H9 (cell line): ENCODE measurements at regions not wholly inside any gene's neighbourhood (a gene's known extent, or its start where the extent isn't known, plus 50 kb on each side); places are given as distances from the start of the nearest gene placed in this dataset.

Experiments
- DNase-seq: peaks from one replicate; pipeline ENCODE4 v3.0.0-alpha.2; 2017
- H2AFZ ChIP-seq: one replicate; pipeline ENCODE4 v1.6.1; 2013; ENCODE audit warnings: mild to moderate bottlenecking, low read length, control low read depth, moderate library complexity
- H2AK5ac ChIP-seq: 2 replicates; pipeline ENCODE4 v1.6.1; 2013; ENCODE audit warnings: low read length, control low read depth, mixed read lengths; ENCODE audit not compliant: insufficient read length
- H2BK120ac ChIP-seq: one replicate; pipeline ENCODE4 v1.6.1; 2013; ENCODE audit warnings: low read depth, mild to moderate bottlenecking, low read length, control low read depth, inconsistent platforms; ENCODE audit not compliant: poor library complexity, severe bottlenecking
- H2BK12ac ChIP-seq: 2 replicates; pipeline ENCODE4 v1.6.1; 2013; ENCODE audit warnings: low read length, control low read depth, mixed read lengths, low read depth; ENCODE audit not compliant: insufficient read length
- H2BK15ac ChIP-seq: 2 replicates; pipeline ENCODE4 v1.6.1; 2013; ENCODE audit warnings: low read depth, low read length, control low read depth
- H2BK20ac ChIP-seq: one replicate; pipeline ENCODE4 v1.6.1; 2013; ENCODE audit warnings: low read depth, mild to moderate bottlenecking, low read length, control low read depth, inconsistent platforms; ENCODE audit not compliant: poor library complexity, severe bottlenecking
- H2BK5ac ChIP-seq: 2 replicates; pipeline ENCODE4 v1.6.1; 2013; ENCODE audit warnings: low read length, control low read depth, mixed read lengths; ENCODE audit not compliant: insufficient read length
- H3K14ac ChIP-seq: 2 replicates; pipeline ENCODE4 v1.6.1; 2013; ENCODE audit warnings: low read length, control low read depth; ENCODE audit not compliant: insufficient read depth
- H3K18ac ChIP-seq: 2 replicates; pipeline ENCODE4 v1.6.1; 2013; ENCODE audit warnings: low read depth, mild to moderate bottlenecking, mixed read lengths, low read length, control low read depth; ENCODE audit not compliant: insufficient read length
- H3K23ac ChIP-seq: 2 replicates; pipeline ENCODE4 v1.6.1; 2013; ENCODE audit warnings: low read length, control low read depth, mixed read lengths, low read depth; ENCODE audit not compliant: insufficient read length
- H3K23me2 ChIP-seq: 2 replicates; pipeline ENCODE4 v1.6.1; 2013; ENCODE audit warnings: low read depth, mild to moderate bottlenecking, mixed read lengths, low read length, control low read depth; ENCODE audit not compliant: insufficient read length, poor library complexity, severe bottlenecking
- H3K27ac ChIP-seq: 2 replicates; pipeline ENCODE4 v1.5.1; 2013; ENCODE audit warnings: low read length, control low read depth, mixed read lengths, low read depth; ENCODE audit not compliant: insufficient read length
- H3K27me3 ChIP-seq: 2 replicates; pipeline ENCODE4 v1.6.1; 2013; ENCODE audit warnings: low read length, control low read depth, inconsistent platforms; ENCODE audit not compliant: insufficient read depth
- H3K4ac ChIP-seq: 2 replicates; pipeline ENCODE4 v1.6.1; 2013; ENCODE audit warnings: low read depth, mild to moderate bottlenecking, control low read depth, inconsistent platforms, low read length, moderate library complexity
- H3K4me1 ChIP-seq: 2 replicates; pipeline ENCODE4 v1.6.1; 2013; ENCODE audit warnings: low read length, control low read depth, inconsistent platforms; ENCODE audit not compliant: insufficient read depth
- H3K4me2 ChIP-seq: 2 replicates; pipeline ENCODE4 v1.6.1; 2013; ENCODE audit warnings: low read length, control low read depth, mixed read lengths; ENCODE audit not compliant: insufficient read length, insufficient read depth
- H3K56ac ChIP-seq: 2 replicates; pipeline ENCODE4 v1.6.1; 2013; ENCODE audit warnings: low read depth, mild to moderate bottlenecking, mixed read lengths, low read length, control low read depth; ENCODE audit not compliant: insufficient read length
- H3K79me1 ChIP-seq: 2 replicates; pipeline ENCODE4 v1.6.1; 2013; ENCODE audit warnings: low read depth, mild to moderate bottlenecking, moderate library complexity, low read length, control low read depth, inconsistent platforms; ENCODE audit not compliant: insufficient read depth, poor library complexity, severe bottlenecking
- H3K79me2 ChIP-seq: 2 replicates; pipeline ENCODE4 v1.6.1; 2013; ENCODE audit warnings: low read length, control low read depth, inconsistent platforms; ENCODE audit not compliant: insufficient read depth
- H3K9ac ChIP-seq: 2 replicates; pipeline ENCODE4 v1.6.1; 2013; ENCODE audit warnings: low read length, control low read depth, mixed read lengths; ENCODE audit not compliant: insufficient read length; ENCODE audit errors: extremely low read depth
- H3K9me3 ChIP-seq: one replicate; pipeline ENCODE4 v1.6.1; 2013; ENCODE audit warnings: low read depth, low read length, inconsistent platforms; ENCODE audit not compliant: control insufficient read depth
- H3T11ph ChIP-seq: one replicate; pipeline ENCODE4 v1.6.1; 2013; ENCODE audit warnings: mild to moderate bottlenecking, low read length, control low read depth, inconsistent platforms
- H4K20me1 ChIP-seq: one replicate; pipeline ENCODE4 v1.6.1; 2013; ENCODE audit not compliant: control insufficient read depth, insufficient read length, insufficient read depth
- H4K5ac ChIP-seq: 2 replicates; pipeline ENCODE4 v1.6.1; 2013; ENCODE audit warnings: low read depth, mild to moderate bottlenecking, mixed read lengths, low read length, control low read depth; ENCODE audit not compliant: insufficient read length
- H4K8ac ChIP-seq: replicated peaks from 2 replicates; pipeline ENCODE4 v1.6.1; 2013; ENCODE audit warnings: low read length, control low read depth, mixed read lengths, low read depth; ENCODE audit not compliant: insufficient read length
- H4K91ac ChIP-seq: 2 replicates; pipeline ENCODE4 v1.6.1; 2013; ENCODE audit warnings: low read depth, mild to moderate bottlenecking, moderate library complexity, mixed read lengths, low read length, control low read depth; ENCODE audit not compliant: insufficient read length
- H3K27ac Mint-ChIP-seq, 3 experiments: 2 replicates in 2 of 3; 3 replicates in 1 of 3; pipeline ENCODE4 v1.8.0; 2020 to 2021; ENCODE audit warnings: mixed read lengths in 3 of 3, mild to moderate bottlenecking in 1 of 3, moderate library complexity in 1 of 3
- H3K27me3 Mint-ChIP-seq: 2 replicates; pipeline ENCODE4 v1.8.0; 2021; ENCODE audit warnings: low read depth, mild to moderate bottlenecking, moderate library complexity, mixed read lengths
- H3K36me3 Mint-ChIP-seq, 3 experiments: 2 replicates in 2 of 3; 3 replicates in 1 of 3; pipeline ENCODE4 v1.8.0; 2020 to 2021; ENCODE audit warnings: low read depth in 3 of 3, mixed read lengths in 3 of 3; ENCODE audit not compliant: insufficient read depth in 1 of 3
- H3K4me1 Mint-ChIP-seq, 2 experiments: 2 replicates each; pipeline ENCODE4 v1.8.0; 2020; ENCODE audit warnings: mixed read lengths in 2 of 2
- H3K4me3 Mint-ChIP-seq, 2 experiments: 2 replicates in 1 of 2; 3 replicates in 1 of 2; pipeline ENCODE4 v1.8.0; 2020 to 2021; ENCODE audit warnings: mild to moderate bottlenecking in 2 of 2, mixed read lengths in 2 of 2, moderate library complexity in 1 of 2
- H3K9me3 Mint-ChIP-seq, 2 experiments: 2 replicates in 1 of 2; 3 replicates in 1 of 2; pipeline ENCODE4 v1.8.0; 2020; ENCODE audit warnings: mild to moderate bottlenecking in 2 of 2, mixed read lengths in 2 of 2, moderate library complexity in 1 of 2
- CTCF ChIP-seq: fragments of 200-600 bp; sonication (generic); conservative IDR thresholded peaks from 3 replicates; pipeline ENCODE4 v1.8.0; 2021; ENCODE audit warnings: antibody characterized with exemption, mild to moderate bottlenecking
- WGBS: extraction: QIAGEN DNeasy Blood & Tissue Kit; methylation state at CpG from one replicate; pipeline ENCODE4 v1.1.7; 2013; ENCODE audit warnings: missing lambda C conversion rate, low lambda C conversion rate, mixed read lengths; ENCODE audit not compliant: insufficient read length; ENCODE audit errors: extremely low coverage; 5-methylcytosine and 5-hydroxymethylcytosine counted together

GRCh38 chrX:42246814-42247213 lies 323.5 kb upstream of the CASK start:
- no peaks in the 10 kb centered on the region; a peak in 2 of 7 replicates for H3K36me3 Mint-ChIP-seq
- H3K14ac ChIP-seq: no peak overlapping the region
- H2BK12ac ChIP-seq: no peak overlapping the region
- no peak overlapping the region for H3K23ac ChIP-seq
- H3K4me1 ChIP-seq: peaks cover 3% of the 10 kb centered on the region; the same call in 1 of the 2 replicates
- H4K20me1 ChIP-seq: no peaks in the 10 kb centered on the region
- H3K9me3 Mint-ChIP-seq: peaks cover 20 to 42% of the 10 kb centered on the region in 2 experiments
- H3K56ac ChIP-seq: no peak overlapping the region
- no peak overlapping the region for H3K4ac ChIP-seq
- H3K18ac ChIP-seq: no peak overlapping the region
- H3K79me1 ChIP-seq: no peaks in the 10 kb centered on the region
- peaks cover 7 to 21% of the 10 kb centered on the region in 2 experiments; a peak in 3 of 4 replicates for H3K4me1 Mint-ChIP-seq
- no peak overlapping the region for H4K5ac ChIP-seq
- no peak overlapping the region for H3T11ph ChIP-seq
- no peaks in the 10 kb centered on the region for H3K27me3 Mint-ChIP-seq
- no peak for DNase-seq
- WGBS: no CpG with 5 or more reads among the region's 7 CpGs
- H3K79me2 ChIP-seq: no peaks in the 10 kb centered on the region
- no peak for TF ChIP-seq CTCF
- H3K4me3 Mint-ChIP-seq: no peak overlapping the region
- H3K27ac Mint-ChIP-seq: no peak overlapping the region
- H2BK15ac ChIP-seq: no peak overlapping the region
- no peak overlapping the region for H2BK5ac ChIP-seq
- H3K9me3 ChIP-seq: no peaks in the 10 kb centered on the region
- H3K9ac ChIP-seq: no peak overlapping the region
- no peak overlapping the region for H3K27ac ChIP-seq
- no peaks in the 10 kb centered on the region for H3K23me2 ChIP-seq
- no peak overlapping the region for H2BK120ac ChIP-seq
- H4K91ac ChIP-seq: no peak overlapping the region
- no peak overlapping the region for H4K8ac ChIP-seq
- no peak overlapping the region for H2AK5ac ChIP-seq
- H3K27me3 ChIP-seq: no peaks in the 10 kb centered on the region
- no peak overlapping the region for H3K4me2 ChIP-seq
- no peak overlapping the region for H2BK20ac ChIP-seq
- no peak overlapping the region for H2AFZ ChIP-seq
